ENCODE measurements at regions not wholly inside any gene's neighbourhood (a gene's known extent, or its start where the extent isn't known, plus 50 kb on each side); places are given as distances from the start of the nearest gene placed in this dataset.
A peak's percentile ranks its signal among the peaks of the same experiment; 100 is the strongest.

DNA sequence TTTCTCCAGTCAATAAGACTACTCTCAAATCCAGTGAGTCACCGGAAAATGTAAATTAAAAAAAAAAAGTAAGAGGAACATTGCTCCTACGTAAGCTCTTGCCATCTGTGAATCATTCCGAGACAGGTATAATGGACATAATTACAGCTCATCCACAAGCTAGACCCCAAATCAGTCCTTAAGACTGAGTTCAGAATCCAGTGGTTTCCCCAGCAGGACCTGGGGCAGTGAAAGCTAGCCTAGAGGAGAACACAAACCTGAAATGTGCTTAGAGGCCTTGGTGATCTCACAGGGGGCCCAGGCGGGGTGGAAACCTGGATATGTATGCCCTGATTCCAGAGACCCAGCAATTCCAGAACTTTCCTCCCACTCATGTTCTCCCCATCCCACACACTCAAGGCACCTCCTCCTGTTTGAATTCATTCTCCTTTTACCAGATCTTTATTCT is 132.0 kb downstream of the COPRS start:
- Histone ChIP-seq H4K20me1 (replicated peaks; ENCODE audit: control insufficient read depth, extremely low read depth, insufficient read depth, low read length) (no peaks in the 10 kb centered on the region), H3K9me3 (replicated peaks; ENCODE audit: control insufficient read depth, insufficient read depth, low read length) (no peaks in the 10 kb centered on the region), H3K79me2 (ENCODE audit: control insufficient read depth, insufficient read depth, low read length) (no peaks in the 10 kb centered on the region), H3K4me1 (ENCODE audit: control insufficient read depth, extremely low read depth, insufficient read depth, low read length) (peaks cover 29% of the 10 kb centered on the region), H3K4me2 (ENCODE audit: insufficient read depth, low read length) (no peak overlapping the region), H3K27me3 (ENCODE audit: control insufficient read depth in 2 of 2, insufficient read depth in 2 of 2, low read length in 2 of 2) (no peaks in the 10 kb centered on the region), H2AFZ (ENCODE audit: low read depth, low read length) (no peak overlapping the region), H3K36me3 (ENCODE audit: control insufficient read depth in 2 of 2, extremely low read depth in 1 of 2, insufficient read depth in 2 of 2, low read length in 2 of 2) (no peaks in the 10 kb centered on the region), H3K9me1 (replicated peaks; ENCODE audit: control insufficient read depth, extremely low read depth, insufficient read depth, low read length) (no peaks in the 10 kb centered on the region), H3K27ac (ENCODE audit: insufficient read depth, low read depth, low read length) (peak overlapping the region; percentile 16), H3K9ac (replicated peaks; ENCODE audit: extremely low read depth, insufficient read depth, low read length) (no peak overlapping the region), H3K4me3 (replicated peaks in 1 of 3; ENCODE audit: insufficient read depth in 1 of 3, low read depth in 1 of 3, low read length in 3 of 3) (no peak overlapping the region)
- TF ChIP-seq EZH2 (IDR thresholded peaks at IDR 0.05; ENCODE audit: borderline replicate concordance, low read depth, low read length, severe bottlenecking) (no peak), POLR2AphosphoS5 (IDR thresholded peaks at IDR 0.05; ENCODE audit: insufficient read depth, low read depth, low read length) (no peak)
- TF ChIP-seq, protein P1, sequence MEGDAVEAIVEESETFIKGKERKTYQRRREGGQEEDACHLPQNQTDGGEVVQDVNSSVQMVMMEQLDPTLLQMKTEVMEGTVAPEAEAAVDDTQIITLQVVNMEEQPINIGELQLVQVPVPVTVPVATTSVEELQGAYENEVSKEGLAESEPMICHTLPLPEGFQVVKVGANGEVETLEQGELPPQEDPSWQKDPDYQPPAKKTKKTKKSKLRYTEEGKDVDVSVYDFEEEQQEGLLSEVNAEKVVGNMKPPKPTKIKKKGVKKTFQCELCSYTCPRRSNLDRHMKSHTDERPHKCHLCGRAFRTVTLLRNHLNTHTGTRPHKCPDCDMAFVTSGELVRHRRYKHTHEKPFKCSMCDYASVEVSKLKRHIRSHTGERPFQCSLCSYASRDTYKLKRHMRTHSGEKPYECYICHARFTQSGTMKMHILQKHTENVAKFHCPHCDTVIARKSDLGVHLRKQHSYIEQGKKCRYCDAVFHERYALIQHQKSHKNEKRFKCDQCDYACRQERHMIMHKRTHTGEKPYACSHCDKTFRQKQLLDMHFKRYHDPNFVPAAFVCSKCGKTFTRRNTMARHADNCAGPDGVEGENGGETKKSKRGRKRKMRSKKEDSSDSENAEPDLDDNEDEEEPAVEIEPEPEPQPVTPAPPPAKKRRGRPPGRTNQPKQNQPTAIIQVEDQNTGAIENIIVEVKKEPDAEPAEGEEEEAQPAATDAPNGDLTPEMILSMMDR (IDR thresholded peaks at IDR 0.05; ENCODE audit: extremely low read depth in 1 of 2, insufficient read depth in 1 of 2, low read depth in 1 of 2, low read length in 2 of 2) = no peak
- TF ChIP-seq, protein P2, sequence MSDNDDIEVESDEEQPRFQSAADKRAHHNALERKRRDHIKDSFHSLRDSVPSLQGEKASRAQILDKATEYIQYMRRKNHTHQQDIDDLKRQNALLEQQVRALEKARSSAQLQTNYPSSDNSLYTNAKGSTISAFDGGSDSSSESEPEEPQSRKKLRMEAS (IDR thresholded peaks at IDR 0.05; ENCODE audit: insufficient read depth, insufficient read length) = no peak
- CTCF ChIA-PET = interaction anchor here (1.3 kb wide), 1 partner anchor 116 kb away, joined by 3 read pairs; no protein-coding TSS in a partner anchor
- no peak for FAIRE-seq
- no peak for DNase-seq (ENCODE audit: low read depth, low spot score)
- intact Hi-C loops (cut with micrococcal nuclease) (loop anchor here (1.0 kb wide), 1 partner anchor 20 kb away; no protein-coding TSS in a partner anchor), dilution Hi-C loops (cut with MboI; ENCODE audit: extremely low pct_ligation_motif_present, low sequenced_read_pairs) (no loop called here)
- POLR2A ChIA-PET = no interaction called here
- BruUV-seq (replicated peaks) = no TSS peak

DNA sequence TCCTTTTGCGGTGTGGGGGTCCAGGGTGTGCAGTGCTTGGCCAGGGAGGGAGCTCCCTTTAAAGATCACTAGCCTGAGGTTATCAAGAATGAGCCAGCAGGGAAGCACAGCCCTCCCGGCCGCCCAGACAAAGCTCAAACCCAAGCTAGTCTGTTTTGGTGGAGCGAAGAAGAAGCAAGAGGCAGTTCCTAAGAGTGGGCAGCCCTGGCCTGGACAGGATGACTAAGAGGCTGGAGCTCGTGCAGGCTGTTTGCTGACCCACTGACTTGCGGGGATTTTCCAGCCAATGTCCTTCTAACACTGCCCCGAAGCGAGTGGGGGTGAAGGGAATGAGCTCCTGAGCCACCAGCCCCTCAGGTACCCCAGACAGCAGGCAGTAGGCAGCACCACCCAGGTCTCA is 134.4 kb downstream of the COPRS start:
- TF ChIP-seq POLR2AphosphoS5 (IDR thresholded peaks at IDR 0.05; ENCODE audit: insufficient read depth, low read depth, low read length) = no peak
- peak; percentile 27 for DNase-seq (ENCODE audit: low read depth, low spot score)
- H3K79me2 ChIP-seq (ENCODE audit: control insufficient read depth, insufficient read depth, low read length) = no peaks in the 10 kb centered on the region
- peak overlapping the region; percentile 47 for H3K9ac ChIP-seq (replicated peaks; ENCODE audit: extremely low read depth, insufficient read depth, low read length)
- no peaks in the 10 kb centered on the region for H3K27me3 ChIP-seq (ENCODE audit: control insufficient read depth in 2 of 2, insufficient read depth in 2 of 2, low read length in 2 of 2)
- POLR2A ChIA-PET = no interaction called here
- BruUV-seq (replicated peaks) = no TSS peak
- no peaks in the 10 kb centered on the region for H4K20me1 ChIP-seq (replicated peaks; ENCODE audit: control insufficient read depth, extremely low read depth, insufficient read depth, low read length)
- H3K36me3 ChIP-seq (ENCODE audit: control insufficient read depth in 2 of 2, extremely low read depth in 1 of 2, insufficient read depth in 2 of 2, low read length in 2 of 2) = no peaks in the 10 kb centered on the region
- FAIRE-seq = peak; percentile 81
- no peak overlapping the region for H2AFZ ChIP-seq (ENCODE audit: low read depth, low read length)
- peak overlapping the region; percentile 91 for H3K27ac ChIP-seq (ENCODE audit: insufficient read depth, low read depth, low read length)
- H3K4me1 ChIP-seq (ENCODE audit: control insufficient read depth, extremely low read depth, insufficient read depth, low read length) = peaks cover 39% of the 10 kb centered on the region
- H3K4me2 ChIP-seq (ENCODE audit: insufficient read depth, low read length) = no peak overlapping the region
- dilution Hi-C loops (cut with MboI; ENCODE audit: extremely low pct_ligation_motif_present, low sequenced_read_pairs) (no loop called here), intact Hi-C loops (cut with micrococcal nuclease) (loop anchor here (5.0 kb wide), 1 partner anchor 48 kb away; no protein-coding TSS in a partner anchor)
- CTCF ChIA-PET = interaction anchor here (0.7 to 3.8 kb wide), 4 partner anchors 11 to 166 kb away, joined by 3 to 34 read pairs (median 4); no protein-coding TSS in a partner anchor
- H3K9me3 ChIP-seq (replicated peaks; ENCODE audit: control insufficient read depth, insufficient read depth, low read length) = no peaks in the 10 kb centered on the region
- no peak overlapping the region for H3K4me3 ChIP-seq (replicated peaks in 1 of 3; ENCODE audit: insufficient read depth in 1 of 3, low read depth in 1 of 3, low read length in 3 of 3)
- no peaks in the 10 kb centered on the region for H3K9me1 ChIP-seq (replicated peaks; ENCODE audit: control insufficient read depth, extremely low read depth, insufficient read depth, low read length)
